PC-3 (cell line): ENCODE measurements at regions not wholly inside any gene's neighbourhood (a gene's known extent, or its start where the extent isn't known, plus 50 kb on each side); places are given as distances from the start of the nearest gene placed in this dataset.

Experiments
- CTCF ChIP-seq: fragments of 300-600 bp; sonication (generic); conservative IDR thresholded peaks from 2 replicates; pipeline ENCODE4 v1.5.1; 2017; ENCODE audit warnings: antibody characterized with exemption, low read depth, mild to moderate bottlenecking, low read length
- EZH2 ChIP-seq: fragments of 300-600 bp; sonication (generic); IDR thresholded peaks from one replicate; pipeline ENCODE4 v1.6.1; 2017; ENCODE audit warnings: antibody characterized with exemption, mild to moderate bottlenecking, low read length; ENCODE audit not compliant: unreplicated experiment
- EZH2phosphoT487 ChIP-seq: fragments of 300-600 bp; sonication (generic); IDR thresholded peaks from 2 replicates; pipeline ENCODE4 v1.6.1; 2018; ENCODE audit warnings: mild to moderate bottlenecking, antibody characterized with exemption, low read length, borderline replicate concordance

GRCh38 chr1:118298397-118298796 is 113.4 kb upstream of the SPAG17 start:
- TF ChIP-seq CTCF = no peak
- no peak for TF ChIP-seq EZH2phosphoT487
- no peak for TF ChIP-seq EZH2
